ENCODE measurements at regions not wholly inside any gene's neighbourhood (a gene's known extent, or its start where the extent isn't known, plus 50 kb on each side); places are given as distances from the start of the nearest gene placed in this dataset.

GRCh38 chr20:52874241-52874640 is 97.9 kb upstream of the TSHZ2 start:
- no peak for DNase-seq
- Histone ChIP-seq H2AFZ (replicated peaks; ENCODE audit: low read length, poor library complexity) (no peak overlapping the region), H2BK5ac (ENCODE audit: low read depth, low read length, poor library complexity, severe bottlenecking) (no peak overlapping the region), H3K18ac (ENCODE audit: low read depth, low read length) (no peak overlapping the region), H4K5ac (ENCODE audit: low read depth, low read length) (no peak overlapping the region), H3K79me1 (ENCODE audit: low read depth in 1 of 2, low read length in 2 of 2) (no peaks in the 10 kb centered on the region), H4K8ac (ENCODE audit: low read depth in 2 of 2, low read length in 2 of 2) (no peak overlapping the region), H2BK20ac (ENCODE audit: low read depth, low read length) (no peak overlapping the region), H2AK9ac (replicated peaks; ENCODE audit: low read depth, low read length, poor library complexity) (no peak overlapping the region), H4K91ac (ENCODE audit: insufficient read depth, low read depth, low read length) (no peak overlapping the region), H3K4me3 (ENCODE audit: insufficient read depth, low read depth, low read length) (no peak overlapping the region), H3K27ac (ENCODE audit: insufficient read depth, low read length) (no peak overlapping the region), H3K4me1 (ENCODE audit: control insufficient read depth, insufficient read depth, low read length) (no peaks in the 10 kb centered on the region), H3K14ac (replicated peaks; ENCODE audit: low read depth, low read length) (no peak overlapping the region), H3K4ac (ENCODE audit: low read depth, low read length) (no peak overlapping the region), H4K20me1 (ENCODE audit: insufficient read depth, low read length) (no peaks in the 10 kb centered on the region), H3K9me1 (ENCODE audit: insufficient read depth, low read length) (no peaks in the 10 kb centered on the region), H3K56ac (ENCODE audit: extremely low read depth, insufficient read depth, low read length) (no peak overlapping the region), H3K9me3 (ENCODE audit: control insufficient read depth, insufficient read depth, low read length) (peaks cover 3% of the 10 kb centered on the region; the same call in 1 of the 2 replicates), H2BK15ac (ENCODE audit: low read depth, low read length) (no peak overlapping the region), H2BK120ac (ENCODE audit: low read depth, low read length) (no peak overlapping the region), H3K27me3 (ENCODE audit: control insufficient read depth, insufficient read depth, low read length) (no peaks in the 10 kb centered on the region), H3K4me2 (ENCODE audit: low read depth, low read length) (no peak overlapping the region), H2AK5ac (ENCODE audit: low read depth, low read length) (no peak overlapping the region), H3K23ac (ENCODE audit: low read depth, low read length) (no peak overlapping the region), H3K36me3 (ENCODE audit: control insufficient read depth, insufficient read depth, low read length) (no peaks in the 10 kb centered on the region), H3K9ac (ENCODE audit: low read depth, low read length) (no peak overlapping the region)
- intact Hi-C loops (cut with micrococcal nuclease) (no loop called here), in situ Hi-C loops (cut with MboI; ENCODE audit: low sequenced_read_pairs) (no loop called here), dilution Hi-C loops (cut with HindIII; ENCODE audit: low sequenced_read_pairs, unreplicated experiment) (no loop called here)
- no TSS peak for BruUV-seq (replicated peaks)
- ChIA-PET CTCF (interaction anchor here (0.6 to 1.1 kb wide), 2 partner anchors 31 to 531 kb away, joined by 3 read pairs; no protein-coding TSS in a partner anchor), POLR2A (ENCODE audit: unreplicated experiment) (no interaction called here)
- ATAC-seq (ENCODE audit: low read depth), result no peak
- no CpG with 5 or more reads among the region's 3 CpGs for WGBS, 2 experiments (ENCODE audit: extremely low coverage in 2 of 2, insufficient read length in 1 of 2)
- TF ChIP-seq CTCF (conservative IDR thresholded peaks at IDR 0.05; ENCODE audit: low read depth, low read length) (no peak), RAD21 (IDR thresholded peaks at IDR 0.05; ENCODE audit: low read length) (no peak), SMC3 (IDR thresholded peaks at IDR 0.05; ENCODE audit: low read depth, low read length) (no peak), MXI1 (IDR thresholded peaks at IDR 0.05; ENCODE audit: borderline replicate concordance, low read depth, low read length) (no peak), CHD1 (IDR thresholded peaks at IDR 0.05; ENCODE audit: low read depth, low read length) (no peak), RCOR1 (IDR thresholded peaks at IDR 0.05; ENCODE audit: insufficient replicate concordance, low read length) (no peak), MAZ (IDR thresholded peaks at IDR 0.05; ENCODE audit: borderline replicate concordance, low read depth, low read length) (no peak), NFE2L2 (IDR thresholded peaks at IDR 0.05; ENCODE audit: low read depth, low read length) (no peak), BHLHE40 (IDR thresholded peaks at IDR 0.05; ENCODE audit: low read depth, low read length) (no peak)
- TF ChIP-seq, protein P1, sequence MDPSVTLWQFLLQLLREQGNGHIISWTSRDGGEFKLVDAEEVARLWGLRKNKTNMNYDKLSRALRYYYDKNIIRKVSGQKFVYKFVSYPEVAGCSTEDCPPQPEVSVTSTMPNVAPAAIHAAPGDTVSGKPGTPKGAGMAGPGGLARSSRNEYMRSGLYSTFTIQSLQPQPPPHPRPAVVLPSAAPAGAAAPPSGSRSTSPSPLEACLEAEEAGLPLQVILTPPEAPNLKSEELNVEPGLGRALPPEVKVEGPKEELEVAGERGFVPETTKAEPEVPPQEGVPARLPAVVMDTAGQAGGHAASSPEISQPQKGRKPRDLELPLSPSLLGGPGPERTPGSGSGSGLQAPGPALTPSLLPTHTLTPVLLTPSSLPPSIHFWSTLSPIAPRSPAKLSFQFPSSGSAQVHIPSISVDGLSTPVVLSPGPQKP (IDR thresholded peaks at IDR 0.05; ENCODE audit: borderline replicate concordance, low read depth, low read length), result no peak
- TF ChIP-seq, protein P2, sequence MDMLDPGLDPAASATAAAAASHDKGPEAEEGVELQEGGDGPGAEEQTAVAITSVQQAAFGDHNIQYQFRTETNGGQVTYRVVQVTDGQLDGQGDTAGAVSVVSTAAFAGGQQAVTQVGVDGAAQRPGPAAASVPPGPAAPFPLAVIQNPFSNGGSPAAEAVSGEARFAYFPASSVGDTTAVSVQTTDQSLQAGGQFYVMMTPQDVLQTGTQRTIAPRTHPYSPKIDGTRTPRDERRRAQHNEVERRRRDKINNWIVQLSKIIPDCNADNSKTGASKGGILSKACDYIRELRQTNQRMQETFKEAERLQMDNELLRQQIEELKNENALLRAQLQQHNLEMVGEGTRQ (IDR thresholded peaks at IDR 0.05; ENCODE audit: low read depth, low read length), result no peak

Data from IMR-90 (cell line).